Activated T-helper 1 cell treated with anti-CD3 and anti-CD28 coated beads, Interleukin-2, amount 50 U/mL, for 16 hours (primary cell): ENCODE measurements at regions not wholly inside any gene's neighbourhood (a gene's known extent, or its start where the extent isn't known, plus 50 kb on each side); places are given as distances from the start of the nearest gene placed in this dataset.

Experiments used
- DNase-seq, 2 donors: peaks; one replicate each; pipeline ENCODE4 v3.0.0-alpha.2; 2020; ENCODE audit warnings: low read depth in 1 of 2, low spot score in 1 of 2

DNA sequence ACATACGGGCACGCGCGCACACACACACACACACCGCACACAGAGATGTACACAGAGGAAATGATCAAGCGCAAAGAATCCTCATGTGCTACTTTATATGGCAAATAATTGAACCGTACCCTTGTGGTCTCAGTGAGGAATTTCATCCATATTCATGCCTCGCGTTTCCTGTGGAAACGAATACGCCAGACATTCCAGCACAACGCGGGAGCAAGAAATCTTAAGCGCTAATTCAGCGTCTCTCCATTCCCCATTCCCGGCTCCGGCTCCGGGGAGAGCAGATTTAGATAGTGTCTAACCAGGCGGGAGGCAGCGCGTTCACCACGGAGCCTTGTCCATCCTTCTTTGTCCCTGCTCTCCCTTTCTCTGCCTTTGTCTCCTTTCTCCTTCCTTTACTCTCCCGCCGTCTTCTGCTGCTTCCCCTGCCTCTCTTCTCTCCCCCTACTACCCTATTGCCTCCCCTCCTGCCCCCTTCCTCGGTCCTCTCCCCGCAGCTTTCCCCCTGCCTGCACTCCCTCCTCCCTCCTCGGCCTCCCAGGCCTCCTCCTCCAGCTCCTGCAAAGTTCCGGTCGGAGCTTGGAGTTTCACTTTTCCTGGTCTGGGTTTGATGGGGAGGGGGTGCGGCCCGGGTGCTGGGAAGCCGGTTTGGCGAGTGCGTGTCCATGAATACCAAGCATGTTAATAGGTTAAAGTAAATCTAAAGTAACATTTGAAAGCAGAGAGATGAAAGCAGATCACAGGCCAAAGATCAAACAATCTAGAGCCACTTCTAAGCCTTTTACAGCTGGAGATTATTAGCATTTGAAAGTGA lies 579.3 kb downstream of the BUD13 start:
- DNase-seq: no peak

DNA sequence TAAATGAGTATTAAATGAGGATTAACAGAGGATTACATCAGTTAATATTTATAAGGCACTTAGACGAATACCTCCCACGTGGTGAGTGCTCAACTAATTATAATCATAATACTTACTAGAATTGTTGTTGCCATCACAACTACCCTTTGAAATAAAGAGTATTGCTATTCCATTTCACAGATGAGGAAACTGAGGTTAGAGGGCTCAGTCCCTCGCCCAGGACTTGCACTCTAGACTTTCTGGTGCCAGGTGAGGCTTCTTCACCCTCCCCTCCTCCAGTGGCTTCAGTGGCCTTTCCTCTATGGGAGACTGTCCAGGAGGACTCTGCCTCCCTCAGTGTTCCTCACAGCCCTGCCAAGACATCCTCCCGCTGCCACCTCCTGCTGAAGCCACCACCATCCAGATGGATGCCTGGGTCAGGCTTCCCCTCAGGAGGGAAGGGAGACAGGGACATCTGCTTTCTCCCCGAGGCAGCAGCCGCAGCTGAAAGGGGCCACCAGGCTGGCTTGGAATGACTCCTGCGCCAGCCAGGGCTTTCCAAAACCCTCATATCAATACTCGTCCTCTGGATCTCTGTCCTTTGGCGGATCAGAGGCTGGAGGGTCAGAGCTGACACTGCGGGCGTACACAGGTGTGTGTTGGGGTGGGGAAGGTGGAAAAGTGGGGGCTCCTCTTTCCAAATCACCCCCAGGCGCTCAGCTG lies 580.1 kb downstream of the BUD13 start:
- DNase-seq: no peak

DNA sequence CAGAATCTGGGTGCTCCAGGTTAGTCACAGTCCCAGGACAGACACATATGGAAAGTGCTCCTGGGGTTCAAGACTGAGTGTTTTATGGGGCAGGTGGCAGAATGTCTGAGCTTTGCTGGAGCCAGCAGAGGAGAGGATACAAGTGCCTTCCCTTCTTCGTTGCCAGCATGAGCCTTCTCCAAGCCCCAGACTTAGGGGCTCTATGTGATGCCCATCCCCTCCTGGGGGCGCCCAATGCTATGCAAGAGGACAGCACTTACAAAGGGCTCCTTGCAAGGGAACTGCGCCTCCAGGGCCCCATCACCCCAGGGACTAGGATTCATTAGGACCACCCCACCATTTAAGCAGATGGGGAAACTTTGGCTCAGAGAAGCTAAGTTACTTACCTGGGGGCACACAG lies 581.9 kb downstream of the BUD13 start:
- DNase-seq: no peak

GRCh38 chr11:116189408-116190170 lies 583.2 kb downstream of the BUD13 start:
- no peak for DNase-seq

GRCh38 chr11:116188350-116188749 lies 584.4 kb downstream of the BUD13 start:
- DNase-seq: no peak

- DNase-seq: no peak
These were observed 585.8 kb downstream of the BUD13 start for GRCh38 chr11:116187026-116187425.

DNA sequence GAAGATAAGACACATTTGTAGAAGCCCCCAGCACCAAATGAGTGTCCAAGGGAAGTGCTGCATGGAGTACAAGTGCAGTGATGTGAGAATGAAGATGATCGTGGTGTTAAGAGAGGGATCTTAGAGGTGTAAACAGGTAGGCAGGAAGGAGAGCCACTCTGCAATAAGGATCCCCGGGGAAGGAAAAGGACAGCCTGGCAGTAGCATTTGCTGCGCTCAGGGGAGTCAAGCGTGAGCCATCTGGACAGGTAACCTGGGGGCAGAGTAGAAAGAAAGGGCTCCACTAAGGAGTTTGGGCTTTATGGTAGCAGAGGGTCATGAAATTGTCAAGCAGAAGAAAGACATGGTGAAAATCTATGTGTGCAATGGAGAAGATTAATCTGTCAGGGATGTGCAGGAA lies 587.2 kb downstream of the BUD13 start:
- DNase-seq: no peak

DNA sequence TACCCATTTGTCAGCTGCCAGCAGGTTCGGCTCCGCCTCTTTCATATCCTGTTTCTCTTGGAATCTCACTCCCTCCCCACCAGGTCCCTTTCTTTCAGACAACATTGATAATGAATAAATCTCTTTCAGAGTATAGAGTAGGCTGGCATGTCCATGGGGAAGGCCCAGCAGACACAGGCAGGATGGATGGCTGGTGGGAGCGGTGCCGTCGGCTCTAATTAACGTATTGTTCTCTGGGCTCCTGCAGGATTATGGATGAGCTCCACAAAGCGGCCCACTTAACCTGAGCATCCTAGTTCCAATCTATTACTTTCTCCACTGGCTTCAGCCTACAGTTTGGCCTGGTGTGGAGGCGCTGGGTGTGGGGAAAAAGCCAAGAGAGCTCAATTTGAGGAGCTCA lies 588.0 kb downstream of the BUD13 start:
- DNase-seq: no peak

GRCh38 chr11:116182356-116182966 lies 590.3 kb downstream of the BUD13 start:
- DNase-seq: no peak

GRCh38 chr11:116180806-116181600 lies 591.8 kb downstream of the BUD13 start:
- DNase-seq: no peak

DNA sequence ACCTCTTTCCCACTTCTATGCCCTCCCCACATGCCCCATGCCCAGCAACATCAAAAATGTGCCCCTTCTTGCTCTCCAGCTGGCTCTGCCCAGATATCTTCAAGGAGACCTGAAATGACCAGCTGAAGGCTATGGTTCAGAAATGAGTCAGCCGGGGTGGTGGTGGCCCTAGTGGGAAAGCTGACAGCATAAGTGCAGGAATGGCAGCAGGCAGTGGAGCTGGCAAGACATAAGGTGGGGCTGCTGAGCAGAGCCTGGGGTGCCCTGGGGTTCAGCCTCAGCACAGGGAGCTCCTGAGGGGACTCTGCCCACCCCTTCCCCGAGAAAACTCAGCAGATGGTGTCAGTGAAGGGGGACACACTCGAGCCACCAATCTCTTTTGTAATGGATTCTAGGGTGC lies 593.4 kb downstream of the BUD13 start:
- DNase-seq: no peak

DNA sequence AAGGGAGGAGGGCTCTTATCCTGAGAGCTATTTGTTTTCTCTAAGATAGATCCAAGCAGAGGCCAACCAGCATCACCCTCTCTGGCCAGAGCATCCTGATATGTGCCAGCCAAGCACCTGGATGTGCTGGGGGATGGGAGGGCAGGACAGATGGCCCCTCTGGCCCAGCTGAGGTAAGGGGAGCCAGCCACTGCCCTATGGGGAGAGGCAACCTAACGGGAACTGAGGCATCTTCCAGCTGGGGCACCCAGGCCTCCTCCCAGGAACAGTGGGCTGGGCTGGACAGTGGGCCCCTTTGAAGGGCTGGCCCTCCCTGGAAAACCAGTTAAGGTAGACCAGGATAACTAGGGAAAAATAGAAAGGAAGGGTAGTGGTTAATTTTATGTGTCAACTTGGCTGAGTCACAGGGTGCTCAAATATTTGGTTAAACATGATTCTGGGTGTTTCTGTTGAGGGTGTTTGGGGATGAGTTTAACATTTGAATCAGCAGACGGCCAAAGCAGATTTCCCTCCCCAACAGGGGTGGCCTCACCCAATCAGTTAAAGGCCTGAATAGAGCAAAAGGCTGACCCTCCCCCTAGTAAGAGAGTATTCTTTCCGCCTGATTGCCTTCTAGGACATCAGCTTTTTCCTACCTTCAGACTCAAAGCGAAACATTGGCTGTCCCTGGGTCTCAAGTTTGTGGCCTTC lies 595.1 kb downstream of the BUD13 start:
- no peak for DNase-seq

GRCh38 chr11:116176484-116177005 lies 596.2 kb downstream of the BUD13 start:
- no peak for DNase-seq

DNA sequence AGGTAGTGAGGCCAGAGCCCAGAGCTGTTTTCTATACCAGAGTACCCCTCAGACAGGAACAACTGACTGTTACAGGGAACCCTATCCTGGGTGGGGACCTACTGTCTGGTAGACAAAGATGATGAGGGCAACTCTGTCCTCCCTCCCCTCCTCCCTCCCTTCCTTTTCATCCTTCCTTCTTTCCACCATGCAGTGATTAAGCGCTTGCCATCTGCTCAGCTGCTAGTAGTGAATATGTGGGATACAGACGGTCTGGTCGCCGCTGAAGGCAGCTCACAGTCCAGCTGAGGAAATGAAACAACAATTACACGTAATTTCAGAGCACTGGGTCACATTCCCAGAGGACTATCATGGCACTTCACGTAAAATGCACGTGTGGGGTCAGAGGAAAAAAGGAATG lies 597.1 kb downstream of the BUD13 start:
- DNase-seq: no peak

DNA sequence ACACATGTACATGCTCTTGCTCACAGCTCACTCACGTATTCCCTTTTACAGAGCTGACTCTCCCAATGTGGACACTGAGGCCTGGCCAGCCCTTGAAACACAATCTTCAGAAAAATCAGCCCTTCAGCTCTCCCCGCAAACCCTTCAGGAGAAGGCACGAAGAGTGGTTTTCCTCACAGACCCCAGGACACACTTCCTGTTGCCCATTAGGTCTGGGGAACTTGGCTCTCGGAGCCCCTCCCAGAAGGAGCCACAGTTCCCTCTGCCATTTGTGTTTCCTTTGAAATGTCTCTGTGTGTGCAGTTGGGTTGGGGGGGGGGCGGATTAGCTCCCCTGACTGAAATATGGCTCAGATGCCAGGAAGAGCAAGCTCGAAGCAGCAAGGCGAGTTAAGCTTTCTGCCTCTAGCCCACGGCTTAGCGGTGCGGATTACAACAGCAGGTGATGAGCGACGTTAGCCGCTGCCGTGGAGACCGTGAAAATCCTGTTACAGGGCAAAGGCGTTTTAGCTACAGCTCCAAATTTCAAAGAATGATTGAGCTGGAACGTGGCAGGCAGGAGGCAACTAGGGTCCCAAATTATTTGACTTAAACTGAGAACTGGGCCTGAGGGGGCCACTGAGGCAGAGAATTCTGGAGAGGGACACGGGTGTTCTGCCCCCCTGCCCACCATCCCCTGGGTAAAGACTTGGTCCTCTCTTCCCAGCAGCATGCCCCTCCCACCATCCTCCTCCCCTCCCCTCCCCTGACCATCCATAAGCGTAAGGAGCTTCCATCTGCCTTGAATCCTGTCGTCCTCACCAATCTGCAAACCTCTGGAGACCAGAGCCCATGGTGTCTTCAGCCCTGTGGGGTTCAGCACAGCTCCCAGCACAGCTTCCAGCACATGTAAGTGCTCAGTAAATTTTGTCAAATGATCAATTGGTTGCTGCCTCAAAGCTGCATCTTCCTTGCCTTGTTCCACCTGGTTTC lies 598.6 kb downstream of the BUD13 start:
- DNase-seq: no peak

DNA sequence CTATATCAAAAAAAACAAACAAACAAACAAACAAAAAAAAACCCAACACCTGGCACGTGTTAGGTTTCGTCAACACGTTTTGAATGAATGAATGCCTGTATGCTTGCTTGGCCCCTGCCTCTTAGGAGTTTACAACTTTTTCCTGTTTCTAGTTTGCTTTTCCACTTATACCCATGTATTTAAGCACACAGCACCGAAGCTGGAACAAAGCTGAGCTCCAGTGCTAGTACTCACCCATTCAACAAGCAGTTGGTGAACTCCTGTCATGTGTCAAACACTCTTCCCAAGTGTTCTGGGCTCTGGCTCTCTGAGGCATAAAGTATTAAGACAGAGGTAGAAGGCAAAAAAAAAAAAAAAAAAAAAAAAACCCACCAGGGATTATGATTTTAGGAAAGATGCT lies 599.3 kb downstream of the BUD13 start:
- no peak for DNase-seq

GRCh38 chr11:116172851-116173250 lies 599.9 kb downstream of the BUD13 start:
- no peak for DNase-seq

DNA sequence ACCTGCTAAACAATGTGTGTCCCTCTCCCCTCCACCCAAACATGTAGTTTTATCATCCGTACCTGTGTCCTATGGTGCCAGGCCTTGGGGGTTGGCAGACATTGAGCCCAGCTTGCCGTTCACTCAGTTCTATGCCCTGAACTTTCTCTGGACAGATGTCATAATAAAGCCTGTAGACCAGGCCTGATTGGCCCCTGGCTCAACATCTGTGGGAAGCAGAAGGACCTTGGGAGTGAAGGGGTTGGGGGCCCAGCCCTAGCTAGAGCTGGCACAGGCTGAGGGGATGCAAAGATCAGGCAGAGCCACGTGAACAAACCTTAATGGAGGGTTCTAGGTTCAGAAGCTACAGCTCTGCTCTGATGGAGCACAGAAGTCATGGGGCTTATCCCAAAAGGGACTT lies 600.6 kb downstream of the BUD13 start:
- no peak for DNase-seq
